Thoracic aorta (tissue), 2 donors: ENCODE measurements at regions not wholly inside any gene's neighbourhood (a gene's known extent, or its start where the extent isn't known, plus 50 kb on each side); places are given as distances from the start of the nearest gene placed in this dataset.
"Not testable (repeated sequence)": the region's sequence is repeated elsewhere in the genome, so short reads cannot be mapped to it uniquely, and the experiment has no call there.

Experiments
- ATAC-seq: fragments of 150-250 bp; one replicate; pipeline ENCODE4 v1.8.0; 2017; ENCODE audit warnings: low read depth; ENCODE audit not compliant: insufficient number of reproducible peaks, low FRiP score
- DNase-seq: peaks from one replicate; pipeline ENCODE4 v3.0.0-alpha.2; 2020; ENCODE audit warnings: low spot score
- H3K27ac ChIP-seq, 2 donors: fragments of 200-600 bp; sonication (generic); 1 replicate in 1 of 2; 2 replicates in 1 of 2; pipeline ENCODE4 v1.5.1; 2016; ENCODE audit warnings: mild to moderate bottlenecking in 2 of 2, moderate library complexity in 2 of 2
- H3K27me3 ChIP-seq: fragments of 200-600 bp; sonication (generic); replicated peaks from 2 replicates; pipeline ENCODE4 v1.6.0; 2016; ENCODE audit warnings: mild to moderate bottlenecking; ENCODE audit not compliant: insufficient read depth
- H3K36me3 ChIP-seq: fragments of 200-600 bp; sonication (generic); one replicate; pipeline ENCODE4 v1.5.1; 2016
- H3K4me1 ChIP-seq, 2 donors: fragments of 200-600 bp; sonication (generic); 1 replicate in 1 of 2; 2 replicates in 1 of 2; pipeline versions ENCODE4 v1.5.1 to v1.6.0; 2016; ENCODE audit warnings: low read depth in 2 of 2, mild to moderate bottlenecking in 1 of 2; ENCODE audit not compliant: control insufficient read depth in 1 of 2
- H3K4me3 ChIP-seq: fragments of 200-600 bp; sonication (generic); 2 replicates; pipeline ENCODE4 v1.5.1; 2016; ENCODE audit warnings: mild to moderate bottlenecking
- H3K9me3 ChIP-seq: fragments of 200-600 bp; sonication (generic); 2 replicates; pipeline ENCODE4 v1.5.1; 2016
- TF ChIP-seq, protein P1 (sequence below): fragments of 200-600 bp; sonication (generic); IDR thresholded peaks from one replicate; pipeline ENCODE4 v1.5.1; 2019; ENCODE audit warnings: antibody characterized with exemption

GRCh38 chr11:98390391-98390790 is 630.4 kb upstream of the CNTN5 start:
- Histone ChIP-seq H3K4me1 (no peaks in the 10 kb centered on the region), H3K4me3 (no peak overlapping the region), H3K36me3 (no peaks in the 10 kb centered on the region), H3K27ac (no peak overlapping the region), H3K27me3 (no peaks in the 10 kb centered on the region), H3K9me3 (no peaks in the 10 kb centered on the region)
- DNase-seq: no peak
- ATAC-seq: no peak
- TF ChIP-seq, protein P1, sequence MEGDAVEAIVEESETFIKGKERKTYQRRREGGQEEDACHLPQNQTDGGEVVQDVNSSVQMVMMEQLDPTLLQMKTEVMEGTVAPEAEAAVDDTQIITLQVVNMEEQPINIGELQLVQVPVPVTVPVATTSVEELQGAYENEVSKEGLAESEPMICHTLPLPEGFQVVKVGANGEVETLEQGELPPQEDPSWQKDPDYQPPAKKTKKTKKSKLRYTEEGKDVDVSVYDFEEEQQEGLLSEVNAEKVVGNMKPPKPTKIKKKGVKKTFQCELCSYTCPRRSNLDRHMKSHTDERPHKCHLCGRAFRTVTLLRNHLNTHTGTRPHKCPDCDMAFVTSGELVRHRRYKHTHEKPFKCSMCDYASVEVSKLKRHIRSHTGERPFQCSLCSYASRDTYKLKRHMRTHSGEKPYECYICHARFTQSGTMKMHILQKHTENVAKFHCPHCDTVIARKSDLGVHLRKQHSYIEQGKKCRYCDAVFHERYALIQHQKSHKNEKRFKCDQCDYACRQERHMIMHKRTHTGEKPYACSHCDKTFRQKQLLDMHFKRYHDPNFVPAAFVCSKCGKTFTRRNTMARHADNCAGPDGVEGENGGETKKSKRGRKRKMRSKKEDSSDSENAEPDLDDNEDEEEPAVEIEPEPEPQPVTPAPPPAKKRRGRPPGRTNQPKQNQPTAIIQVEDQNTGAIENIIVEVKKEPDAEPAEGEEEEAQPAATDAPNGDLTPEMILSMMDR: no peak

DNA sequence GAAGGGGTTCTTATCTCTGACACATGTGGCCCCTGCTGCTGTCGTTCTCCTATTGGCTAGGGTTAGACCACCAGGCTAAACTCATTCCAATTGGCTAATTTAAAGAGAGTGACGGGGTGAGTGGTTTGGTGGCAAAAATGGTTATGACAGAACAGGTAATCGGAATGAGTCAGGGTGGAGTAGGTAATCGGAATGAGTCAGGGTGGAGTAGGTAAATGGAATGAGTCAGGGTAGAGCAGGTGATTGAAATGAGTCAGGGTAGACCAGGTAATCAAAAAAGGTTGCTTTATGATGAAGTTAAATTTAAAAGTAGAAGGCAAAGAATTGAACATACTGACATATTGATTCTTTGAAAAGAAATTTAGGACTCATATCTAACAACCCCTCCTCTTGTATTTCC is 626.2 kb upstream of the CNTN5 start:
- H3K4me3 ChIP-seq, ATAC-seq, H3K36me3 ChIP-seq, H3K9me3 ChIP-seq, H3K4me1 ChIP-seq, H3K27me3 ChIP-seq, DNase-seq, H3K27ac ChIP-seq: not testable (repeated sequence)

DNA sequence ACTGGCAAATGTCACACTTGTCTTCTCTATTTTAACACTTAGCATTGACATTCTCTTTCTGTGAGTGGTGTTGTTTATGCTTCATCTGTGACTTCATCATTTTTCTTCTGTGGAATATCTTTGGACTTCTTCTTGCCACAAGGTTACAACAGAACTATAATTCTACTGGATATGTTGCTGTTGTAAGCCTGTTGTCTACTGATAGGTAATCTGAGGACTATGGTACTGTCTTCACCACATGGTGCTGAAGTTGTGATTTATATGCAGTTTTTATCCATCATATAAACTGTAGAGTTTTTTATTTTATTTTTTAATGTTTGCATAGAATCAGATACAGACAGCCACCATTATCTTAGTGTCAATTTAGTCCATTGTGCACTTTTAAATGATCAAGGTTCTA is 622.2 kb upstream of the CNTN5 start:
- no peaks in the 10 kb centered on the region for H3K9me3 ChIP-seq
- H3K36me3 ChIP-seq: no peaks in the 10 kb centered on the region
- no peak overlapping the region for H3K27ac ChIP-seq
- TF ChIP-seq, protein P1: no peak
- H3K27me3 ChIP-seq: no peaks in the 10 kb centered on the region
- ATAC-seq (no peak), DNase-seq (no peak)
- H3K4me3 ChIP-seq: no peak overlapping the region
- H3K4me1 ChIP-seq: no peaks in the 10 kb centered on the region

- no peak overlapping the region for H3K4me3 ChIP-seq
- no peak for ATAC-seq
- no peaks in the 10 kb centered on the region for H3K4me1 ChIP-seq
- H3K9me3 ChIP-seq: no peaks in the 10 kb centered on the region
- no peaks in the 10 kb centered on the region for H3K27me3 ChIP-seq
- H3K27ac ChIP-seq: no peak overlapping the region
- TF ChIP-seq, protein P1: no peak
- no peaks in the 10 kb centered on the region for H3K36me3 ChIP-seq
- DNase-seq: no peak
These were observed 611.7 kb upstream of the CNTN5 start for GRCh38 chr11:98409069-98409468.

DNA sequence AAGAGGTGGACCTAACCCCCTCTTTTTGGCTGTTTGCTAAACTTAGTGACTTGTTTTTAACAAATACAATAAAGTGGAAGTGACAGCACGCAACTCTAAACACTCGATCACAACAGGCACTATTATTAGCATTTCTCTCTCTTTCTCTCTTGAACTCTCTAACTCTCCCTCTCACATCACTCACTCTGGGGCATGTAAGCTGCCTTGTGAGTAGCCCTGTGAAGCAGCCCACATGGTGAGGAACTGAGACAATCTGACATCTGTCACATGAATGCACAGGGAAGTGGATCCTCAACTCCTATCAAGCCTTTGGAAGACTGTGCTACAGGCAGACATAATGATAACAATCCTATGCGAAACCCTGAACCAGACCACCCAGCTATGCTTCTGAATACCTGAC is 609.0 kb upstream of the CNTN5 start:
- Histone ChIP-seq H3K36me3 (no peaks in the 10 kb centered on the region), H3K4me1 (no peaks in the 10 kb centered on the region), H3K9me3 (no peaks in the 10 kb centered on the region), H3K4me3 (no peak overlapping the region), H3K27me3 (no peaks in the 10 kb centered on the region), H3K27ac (no peak overlapping the region)
- no peak for DNase-seq
- TF ChIP-seq, protein P1: no peak
- ATAC-seq: no peak

DNA sequence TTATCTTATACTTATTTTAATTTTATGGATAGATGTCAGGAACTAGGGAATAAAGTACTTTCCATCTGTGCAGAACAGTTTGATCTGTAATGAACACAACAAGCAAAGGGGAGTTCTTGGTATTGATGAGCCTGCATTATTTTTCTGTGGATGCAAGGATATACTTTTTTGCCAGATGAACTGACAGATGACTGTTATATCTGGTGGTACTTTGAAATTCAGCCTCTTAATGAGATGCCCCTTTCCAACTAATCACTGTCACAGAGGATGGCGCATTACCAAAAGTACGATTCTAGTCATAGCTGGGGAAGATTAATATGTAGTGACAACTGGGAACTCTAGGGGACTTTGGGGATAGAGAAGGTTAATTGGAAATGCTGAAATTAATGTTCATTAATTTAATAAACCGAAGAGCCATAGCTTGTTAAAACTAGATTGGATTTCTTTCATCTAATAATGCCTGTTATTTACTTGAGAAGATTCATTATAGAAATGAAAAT is 603.4 kb upstream of the CNTN5 start:
- no peaks in the 10 kb centered on the region for H3K27me3 ChIP-seq
- H3K36me3 ChIP-seq: no peaks in the 10 kb centered on the region
- TF ChIP-seq, protein P1: no peak
- no peak overlapping the region for H3K27ac ChIP-seq
- no peaks in the 10 kb centered on the region for H3K4me1 ChIP-seq
- no peak overlapping the region for H3K4me3 ChIP-seq
- DNase-seq (no peak), ATAC-seq (no peak)
- H3K9me3 ChIP-seq: no peaks in the 10 kb centered on the region
